ENCODE measurements at regions not wholly inside any gene's neighbourhood (a gene's known extent, or its start where the extent isn't known, plus 50 kb on each side); places are given as distances from the start of the nearest gene placed in this dataset.

- ChIA-PET CTCF (no interaction called here), POLR2A (ENCODE audit: low non-redundant PET) (interaction anchor here (0.6 kb wide), 1 partner anchor 73 kb away, joined by 14 read pairs; no protein-coding TSS in a partner anchor)
- intact Hi-C loops (cut with micrococcal nuclease; ENCODE audit: unreplicated experiment): no loop called here
- Histone ChIP-seq H3K4me1 (ENCODE audit: insufficient read depth, low read length, poor library complexity, severe bottlenecking) (no peaks in the 10 kb centered on the region), H3K27ac (ENCODE audit: low read depth, low read length, poor library complexity, severe bottlenecking) (no peak overlapping the region), H3K4me3 (ENCODE audit: low read depth, low read length, poor library complexity, severe bottlenecking) (no peak overlapping the region), H3K9me3 (ENCODE audit: low read depth, low read length, poor library complexity, severe bottlenecking) (no peaks in the 10 kb centered on the region), H3K27me3 (replicated peaks; ENCODE audit: insufficient read depth, low read depth, low read length, poor library complexity) (no peaks in the 10 kb centered on the region), H3K36me3 (ENCODE audit: insufficient read depth, low read length, poor library complexity, severe bottlenecking) (no peaks in the 10 kb centered on the region)
- TF ChIP-seq EZH2 (IDR thresholded peaks at IDR 0.05; ENCODE audit: borderline replicate concordance, low read depth, low read length, poor library complexity, severe bottlenecking): no peak
- TF ChIP-seq CTCF (conservative IDR thresholded peaks at IDR 0.05; ENCODE audit: low read depth, low read length): no peak
- DNase-seq (ENCODE audit: low spot score): no peak
- BruUV-seq (replicated peaks): no TSS peak
These were observed 170.9 kb downstream of the TTLL2 start for GRCh38 chr6:167495506-167496401.

- ChIA-PET POLR2A (ENCODE audit: low non-redundant PET) (no interaction called here), CTCF (no interaction called here)
- TF ChIP-seq CTCF (conservative IDR thresholded peaks at IDR 0.05; ENCODE audit: low read depth, low read length) (no peak), EZH2 (IDR thresholded peaks at IDR 0.05; ENCODE audit: borderline replicate concordance, low read depth, low read length, poor library complexity, severe bottlenecking) (no peak)
- H3K27me3 ChIP-seq (replicated peaks; ENCODE audit: insufficient read depth, low read depth, low read length, poor library complexity): no peaks in the 10 kb centered on the region
- BruUV-seq (replicated peaks): no TSS peak
- no peaks in the 10 kb centered on the region for H3K4me1 ChIP-seq (ENCODE audit: insufficient read depth, low read length, poor library complexity, severe bottlenecking)
- no peak overlapping the region for H3K27ac ChIP-seq (ENCODE audit: low read depth, low read length, poor library complexity, severe bottlenecking)
- no peak overlapping the region for H3K4me3 ChIP-seq (ENCODE audit: low read depth, low read length, poor library complexity, severe bottlenecking)
- no peak for DNase-seq (ENCODE audit: low spot score)
- no peaks in the 10 kb centered on the region for H3K36me3 ChIP-seq (ENCODE audit: insufficient read depth, low read length, poor library complexity, severe bottlenecking)
- intact Hi-C loops (cut with micrococcal nuclease; ENCODE audit: unreplicated experiment): no loop called here
- H3K9me3 ChIP-seq (ENCODE audit: low read depth, low read length, poor library complexity, severe bottlenecking): no peaks in the 10 kb centered on the region
These were observed 171.8 kb downstream of the TTLL2 start for GRCh38 chr6:167496707-167497106.

GRCh38 chr6:167497428-167498056 is 172.7 kb downstream of the TTLL2 start:
- Histone ChIP-seq H3K9me3 (ENCODE audit: low read depth, low read length, poor library complexity, severe bottlenecking) (no peaks in the 10 kb centered on the region), H3K4me3 (ENCODE audit: low read depth, low read length, poor library complexity, severe bottlenecking) (no peak overlapping the region), H3K36me3 (ENCODE audit: insufficient read depth, low read length, poor library complexity, severe bottlenecking) (no peaks in the 10 kb centered on the region), H3K27me3 (replicated peaks; ENCODE audit: insufficient read depth, low read depth, low read length, poor library complexity) (no peaks in the 10 kb centered on the region), H3K4me1 (ENCODE audit: insufficient read depth, low read length, poor library complexity, severe bottlenecking) (no peaks in the 10 kb centered on the region), H3K27ac (ENCODE audit: low read depth, low read length, poor library complexity, severe bottlenecking) (no peak overlapping the region)
- peak; percentile 33 for DNase-seq (ENCODE audit: low spot score)
- POLR2A ChIA-PET (ENCODE audit: low non-redundant PET): no interaction called here
- CTCF ChIA-PET: no interaction called here
- intact Hi-C loops (cut with micrococcal nuclease; ENCODE audit: unreplicated experiment): no loop called here
- TF ChIP-seq EZH2 (IDR thresholded peaks at IDR 0.05; ENCODE audit: borderline replicate concordance, low read depth, low read length, poor library complexity, severe bottlenecking) (no peak), CTCF (conservative IDR thresholded peaks at IDR 0.05; ENCODE audit: low read depth, low read length) (no peak)
- no TSS peak for BruUV-seq (replicated peaks)

All from A673 (cell line).